Daoy (cell line): ENCODE measurements at regions not wholly inside any gene's neighbourhood (a gene's known extent, or its start where the extent isn't known, plus 50 kb on each side); places are given as distances from the start of the nearest gene placed in this dataset.

Experiments
- DNase-seq: peaks from one replicate; pipeline ENCODE4 v3.0.0-alpha.2; 2015; ENCODE audit warnings: low read depth

DNA sequence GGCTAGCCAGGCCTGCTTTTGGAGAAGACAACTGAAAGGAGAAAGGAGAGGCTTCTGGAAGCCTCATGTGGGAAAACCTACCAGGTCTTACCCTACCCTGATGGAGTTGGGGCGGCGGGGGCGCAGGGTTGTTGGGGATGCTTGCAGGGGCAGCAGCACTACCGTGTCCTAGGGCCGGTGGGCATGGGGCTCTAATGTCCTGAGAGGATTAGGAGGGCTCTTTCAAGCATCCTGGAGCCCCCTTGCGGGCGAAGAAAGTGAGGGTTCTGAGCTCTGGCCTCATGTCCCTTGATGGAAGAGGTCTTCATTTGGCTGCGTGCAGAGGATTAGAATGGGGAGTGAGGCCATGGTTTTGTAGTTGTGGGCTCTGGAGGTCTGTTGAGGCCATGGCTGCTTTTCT, 86.9 kb upstream of the PITX1 start:
- no peak for DNase-seq

DNA sequence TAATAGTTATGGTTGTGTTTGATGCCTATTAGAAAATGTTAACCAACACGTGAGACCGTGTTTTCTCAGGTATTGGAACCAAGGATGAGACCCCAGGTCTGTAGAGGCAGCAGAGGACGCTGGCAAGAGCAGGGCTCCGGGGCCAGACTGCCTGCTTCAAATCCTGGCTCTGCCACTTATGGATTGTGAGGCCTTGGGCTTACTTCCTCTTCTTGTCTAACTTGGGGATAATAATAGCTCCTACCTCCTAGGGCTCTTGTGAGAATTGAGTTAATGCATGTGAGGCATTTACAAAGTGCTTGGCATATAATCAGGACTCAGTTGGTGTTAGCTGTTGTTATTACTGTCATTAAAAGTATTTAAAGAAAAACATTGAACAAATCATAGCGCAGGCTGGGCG, 85.5 kb upstream of the PITX1 start:
- no peak for DNase-seq

DNA sequence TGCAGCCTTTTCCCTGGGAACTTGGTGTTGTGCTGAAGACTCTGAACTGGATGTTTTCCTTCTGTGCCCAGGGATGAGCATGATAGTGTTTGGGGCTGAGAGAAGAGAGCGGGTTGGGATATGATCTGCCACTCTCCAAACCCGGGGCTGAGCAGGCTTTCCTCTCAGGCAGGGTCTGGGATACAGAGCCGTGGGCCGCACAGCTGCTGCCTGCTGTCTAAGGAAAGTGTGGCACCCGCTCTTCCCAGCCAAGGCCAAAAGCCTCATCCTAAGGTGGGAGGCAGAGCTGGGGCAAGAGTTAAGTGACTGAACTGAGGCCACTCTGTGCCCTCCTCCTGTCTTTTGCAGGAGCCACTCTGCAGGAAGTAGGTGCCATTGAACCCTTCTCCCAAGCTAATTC, 83.6 kb upstream of the PITX1 start:
- no peak for DNase-seq

GRCh38 chr5:135116160-135116561, 82.1 kb upstream of the PITX1 start:
- DNase-seq, result no peak

- no peak for DNase-seq
Measured at GRCh38 chr5:135115591-135115990, 81.6 kb upstream of the PITX1 start.

GRCh38 chr5:135114759-135115158, 80.7 kb upstream of the PITX1 start:
- no peak for DNase-seq

- DNase-seq, result no peak
Measured at GRCh38 chr5:135112008-135112725, 78.1 kb upstream of the PITX1 start.

DNA sequence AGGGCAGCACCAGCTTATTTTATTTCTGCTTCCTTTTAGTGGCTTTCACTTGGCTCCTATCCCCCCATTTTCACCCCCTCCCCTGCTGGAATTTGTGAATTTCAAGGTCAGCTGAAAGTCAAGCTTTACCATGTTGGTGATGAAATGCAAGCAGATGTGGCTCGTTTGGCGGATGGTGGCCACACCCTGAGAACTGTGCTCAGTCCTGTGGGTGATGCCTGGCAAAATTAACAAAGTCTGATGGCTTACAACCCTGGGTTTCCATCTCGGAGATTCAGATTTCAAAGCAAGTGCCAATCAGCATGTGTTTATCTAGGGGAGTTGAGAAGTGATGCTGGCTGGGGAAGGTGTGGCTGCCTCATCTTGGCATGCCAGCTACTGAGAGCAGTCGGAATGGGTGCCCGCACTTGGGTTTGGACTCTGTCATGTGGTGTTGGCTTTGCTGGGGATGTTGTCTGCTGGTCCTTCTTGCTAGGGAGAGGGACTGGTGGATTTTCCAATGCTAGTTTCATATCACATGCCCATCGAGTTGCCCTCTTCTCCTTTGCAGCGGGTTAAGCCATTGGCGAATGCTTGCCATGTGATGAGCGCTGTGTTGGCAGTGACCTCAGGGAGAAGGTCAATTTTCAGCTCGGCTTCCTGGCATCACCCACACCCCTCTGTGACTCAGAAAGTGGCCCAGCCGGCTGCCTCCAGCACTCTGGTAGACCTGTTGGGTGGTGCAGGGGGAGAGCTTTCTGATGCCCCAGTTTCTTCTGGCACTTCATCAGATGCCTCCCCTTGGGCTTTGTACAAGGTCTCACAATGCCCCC, 77.0 kb upstream of the PITX1 start:
- peak; percentile 23 for DNase-seq

DNA sequence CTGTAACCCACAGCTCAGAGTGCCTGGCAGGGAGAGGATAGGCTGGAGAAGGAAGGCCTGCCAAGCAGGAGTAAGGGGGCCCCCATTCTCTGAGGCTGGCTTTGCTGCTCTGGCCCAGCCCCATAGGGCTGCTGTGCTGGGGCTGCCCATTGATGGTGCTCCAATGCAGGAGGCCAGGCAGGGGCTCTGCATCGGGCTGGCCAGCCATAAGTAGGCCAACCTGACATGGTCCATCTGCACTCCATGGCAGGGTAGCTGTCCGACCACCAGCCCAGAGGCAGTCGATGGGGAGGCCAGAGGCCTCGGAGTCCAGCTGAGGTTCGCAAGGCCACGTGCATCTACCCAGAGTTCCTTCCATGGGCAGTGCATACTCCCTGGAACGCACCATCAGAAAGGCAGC, 75.0 kb upstream of the PITX1 start:
- no peak for DNase-seq

DNA sequence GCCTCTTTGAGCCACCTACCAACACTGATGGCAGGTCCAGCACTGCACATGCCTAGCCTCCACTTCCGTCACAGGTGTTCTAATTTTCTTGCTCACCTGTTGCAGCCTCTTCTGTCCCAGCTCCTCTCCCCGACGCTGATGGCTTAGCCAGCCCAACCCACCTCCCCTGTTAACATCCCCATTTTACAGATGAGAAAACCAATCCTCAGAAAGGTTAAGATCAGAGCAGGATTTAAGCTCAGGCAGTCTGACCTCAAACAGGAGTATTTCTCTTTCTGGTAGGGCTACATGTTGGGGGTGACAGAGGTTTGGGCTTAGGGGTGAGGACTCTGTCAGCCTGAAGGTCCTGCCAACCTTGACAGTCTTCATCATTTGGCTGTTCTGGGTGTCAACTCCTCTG, 74.5 kb upstream of the PITX1 start:
- DNase-seq, result no peak

DNA sequence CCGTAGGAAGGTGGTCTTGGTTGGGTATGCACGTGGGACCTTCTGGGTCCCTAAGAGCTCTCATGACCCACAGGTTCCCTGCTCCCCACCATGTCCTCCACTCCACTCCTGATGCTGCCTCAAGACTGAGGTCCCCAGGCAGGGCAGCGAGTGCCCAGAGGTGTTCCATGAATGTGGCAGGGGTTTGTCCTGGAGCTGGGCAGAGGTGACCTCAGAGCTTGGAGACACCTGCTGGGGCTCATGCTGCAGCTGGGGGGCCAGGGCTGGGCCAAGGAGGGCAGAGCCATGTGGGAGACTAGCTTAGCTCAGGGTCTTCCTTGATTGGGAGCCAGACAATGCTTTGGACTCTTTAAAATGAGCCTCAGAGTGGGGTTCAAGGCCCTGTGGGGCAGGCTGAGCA, 74.0 kb upstream of the PITX1 start:
- DNase-seq, result no peak

- DNase-seq, result no peak
Measured at GRCh38 chr5:135106610-135107471, 72.8 kb upstream of the PITX1 start.

DNA sequence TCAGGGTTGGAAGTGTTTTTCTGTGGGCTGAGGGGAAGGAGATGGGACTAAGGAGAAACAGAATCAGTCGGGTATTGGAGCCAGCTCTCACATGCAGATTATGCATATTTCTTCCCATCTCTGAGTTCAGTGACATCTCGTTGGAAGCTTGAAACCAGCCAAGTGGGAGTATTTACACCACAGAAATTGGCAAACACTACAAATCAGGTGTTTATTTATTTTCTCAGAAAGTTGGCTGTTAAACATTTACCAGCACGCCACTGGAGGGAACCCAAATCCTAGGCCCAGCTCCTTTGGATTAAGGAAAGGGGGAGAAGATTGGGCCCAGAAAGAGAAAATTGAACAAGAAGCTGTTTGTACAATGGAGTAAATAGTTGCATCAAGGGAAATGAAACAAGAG, 72.1 kb upstream of the PITX1 start:
- no peak for DNase-seq

- DNase-seq, result no peak
Measured at GRCh38 chr5:135105105-135105484, 71.1 kb upstream of the PITX1 start.

DNA sequence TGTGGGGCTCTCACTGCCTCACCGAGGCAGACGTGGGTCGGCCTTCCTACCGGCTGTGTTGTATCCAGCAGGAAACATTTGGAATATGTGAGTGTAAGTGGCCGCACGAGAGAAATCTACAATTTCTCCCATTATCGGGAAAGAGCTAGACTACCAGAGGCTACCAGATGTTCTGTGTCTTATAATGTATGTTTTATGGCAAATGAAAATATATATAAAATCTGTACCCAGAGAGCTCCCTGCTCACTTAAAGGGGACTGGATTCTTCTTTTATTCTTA, 69.5 kb upstream of the PITX1 start:
- no peak for DNase-seq

- no peak for DNase-seq
Measured at GRCh38 chr5:135102716-135103574, 68.9 kb upstream of the PITX1 start.

DNA sequence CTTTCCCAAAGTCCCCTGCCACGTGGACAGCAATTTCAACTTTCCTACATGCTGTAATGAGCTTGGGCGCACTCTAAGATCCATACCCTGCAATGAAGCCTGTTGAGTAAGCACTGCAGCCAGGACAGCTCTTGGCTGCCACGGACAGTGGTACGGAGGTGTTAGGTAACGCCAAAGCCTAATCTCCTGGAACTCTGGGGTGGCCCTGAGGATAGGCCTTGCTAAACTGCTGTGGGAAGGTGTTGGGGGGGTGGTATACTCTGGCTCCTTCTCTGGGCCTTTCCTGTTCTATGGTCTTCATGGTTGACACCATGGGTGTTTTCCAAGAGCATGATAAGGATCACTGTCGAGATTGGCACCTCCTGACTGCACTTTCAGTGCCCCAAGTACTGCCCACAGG, 66.4 kb upstream of the PITX1 start:
- DNase-seq, result no peak

DNA sequence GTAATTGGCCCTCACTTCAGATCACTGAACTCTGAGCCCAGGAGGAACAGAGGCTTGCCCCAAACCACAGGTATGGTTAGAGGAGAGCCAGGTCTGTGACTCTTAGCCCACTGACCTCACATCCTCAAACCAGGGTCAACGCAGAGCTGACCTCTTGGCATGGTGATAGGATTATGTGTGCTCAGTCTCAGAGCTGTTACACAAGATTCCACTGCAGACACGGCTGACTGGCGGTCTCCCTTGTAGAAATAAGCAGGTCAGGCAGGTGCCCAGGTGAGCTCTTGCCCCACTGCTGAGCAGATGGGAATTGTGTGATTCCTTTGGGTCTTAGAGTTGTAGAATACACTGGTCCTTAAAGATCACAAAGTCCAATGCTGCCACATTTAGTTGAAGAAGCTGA, 66.0 kb upstream of the PITX1 start:
- no peak for DNase-seq

DNA sequence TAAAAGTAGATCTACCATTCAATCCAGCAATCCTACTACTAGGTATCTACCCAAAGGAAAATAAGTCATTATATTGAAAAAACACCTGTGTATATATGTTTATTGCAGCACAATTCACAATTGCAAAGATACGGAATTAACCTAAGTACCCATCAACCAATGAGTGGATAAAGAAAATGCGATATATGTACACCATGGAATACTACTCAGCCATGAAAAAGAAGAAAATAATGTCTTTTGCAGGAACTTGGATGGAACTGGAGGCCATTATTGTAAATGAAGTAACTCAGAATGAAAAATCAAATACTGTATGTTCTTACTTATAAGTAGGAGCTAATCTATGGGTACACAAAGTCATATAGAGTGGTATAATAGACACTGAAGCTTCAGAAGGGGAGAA, 63.4 kb upstream of the PITX1 start:
- no peak for DNase-seq

- no peak for DNase-seq
Measured at GRCh38 chr5:135095871-135096270, 61.8 kb upstream of the PITX1 start.

DNA sequence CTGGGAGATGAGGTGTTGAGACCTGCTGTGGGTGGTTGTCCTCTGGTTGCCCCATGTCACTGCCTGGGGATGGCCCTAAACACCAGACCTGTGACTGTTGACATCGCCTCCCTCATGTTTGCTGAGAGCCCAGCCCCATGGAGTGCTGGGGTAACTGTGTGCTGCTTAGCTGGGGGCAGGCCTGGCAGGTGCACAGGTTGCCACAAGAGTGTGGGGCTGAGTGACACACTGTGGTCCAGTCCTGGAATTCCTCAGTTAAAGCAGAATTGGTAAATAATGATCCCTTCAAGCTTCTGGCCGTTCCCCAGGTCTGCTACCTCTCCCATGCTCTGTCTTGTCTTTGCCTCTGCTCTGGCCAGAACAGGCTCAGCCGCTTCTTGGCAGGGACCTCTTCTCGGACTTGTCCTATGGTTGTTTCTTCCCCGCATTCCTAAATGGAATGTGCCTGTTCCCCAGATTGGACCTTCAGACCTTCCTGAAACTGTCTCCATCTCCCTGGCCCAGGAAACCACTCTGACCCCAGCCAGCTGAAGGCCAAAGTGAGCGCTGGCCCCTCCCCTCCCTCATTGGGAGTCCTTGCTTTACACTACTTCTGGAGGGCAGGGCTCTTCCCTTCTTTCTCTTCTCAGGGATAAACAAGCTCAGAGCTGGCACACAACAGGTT, 61.2 kb upstream of the PITX1 start:
- DNase-seq, result no peak
